Stimulated activated CD8-positive, alpha-beta memory T cell treated with anti-CD3 and anti-CD28 coated beads, Interleukin-7, amount 100 ng/mL, for 1 hour (primary cell): ENCODE measurements at regions not wholly inside any gene's neighbourhood (a gene's known extent, or its start where the extent isn't known, plus 50 kb on each side); places are given as distances from the start of the nearest gene placed in this dataset.

Experiments
- DNase-seq, 2 donors: peaks; one replicate each; pipeline ENCODE4 v3.0.0-alpha.2; 2020; ENCODE audit warnings: low read depth in 2 of 2

GRCh38 chr6:134740027-134740373 is 209.9 kb downstream of the ALDH8A1 start:
- DNase-seq, result no peak

GRCh38 chr6:134739299-134740026 is 210.4 kb downstream of the ALDH8A1 start:
- no peak for DNase-seq

GRCh38 chr6:134738211-134738885 is 211.6 kb downstream of the ALDH8A1 start:
- no peak for DNase-seq

DNA sequence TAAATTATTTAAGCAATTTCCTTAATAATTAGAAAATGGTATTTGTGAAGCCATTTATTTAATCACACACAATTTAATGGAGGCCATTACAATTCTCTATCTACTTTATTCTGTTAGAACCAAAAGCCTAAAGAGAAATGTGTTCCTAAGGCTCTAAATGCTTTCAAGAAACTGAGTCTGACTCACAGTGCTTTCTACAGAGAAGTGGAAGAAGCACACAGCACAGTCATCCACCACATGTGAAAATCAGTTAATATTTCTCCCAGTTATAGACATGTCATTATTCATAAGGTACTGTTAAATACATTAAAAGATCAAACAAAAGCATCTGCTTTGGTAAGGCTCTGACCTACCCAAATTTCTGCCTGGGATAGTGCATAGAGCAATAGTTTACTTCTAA is 214.4 kb downstream of the ALDH8A1 start:
- no peak for DNase-seq

DNA sequence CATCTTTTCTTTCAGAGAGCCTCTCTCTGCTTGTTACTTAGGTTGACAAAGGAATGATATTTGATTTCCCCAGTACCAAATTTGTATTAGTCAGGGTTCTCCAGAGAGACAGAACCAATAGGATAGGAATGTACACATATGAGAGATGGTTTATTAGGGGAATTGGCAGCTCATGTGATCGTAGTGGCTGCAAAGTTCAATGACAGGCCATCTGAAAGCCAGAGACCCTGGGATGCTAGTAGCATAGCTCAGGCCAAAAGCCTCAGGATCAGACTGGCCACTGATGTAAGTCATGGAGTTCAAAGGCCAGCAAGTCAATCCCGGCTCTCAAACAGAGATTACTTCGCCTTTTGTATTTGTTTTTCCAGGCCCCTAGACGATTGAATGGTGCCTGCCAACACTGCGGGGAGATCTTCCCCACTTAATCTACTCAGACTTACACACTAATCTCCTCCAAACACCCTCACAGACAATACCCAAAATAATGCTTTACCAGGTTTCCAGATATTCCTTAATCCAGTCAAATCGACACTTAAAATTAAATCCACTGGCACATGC is 215.5 kb downstream of the ALDH8A1 start:
- DNase-seq, result no peak

GRCh38 chr6:134733801-134734200 is 216.1 kb downstream of the ALDH8A1 start:
- DNase-seq, result no peak

GRCh38 chr6:134732763-134733162 is 217.1 kb downstream of the ALDH8A1 start:
- no peak for DNase-seq

- DNase-seq, result no peak
Measured at GRCh38 chr6:134731615-134732014, 218.3 kb downstream of the ALDH8A1 start.

- DNase-seq, result no peak
Measured at GRCh38 chr6:134730013-134730412, 219.9 kb downstream of the ALDH8A1 start.

- DNase-seq, result no peak
Measured at GRCh38 chr6:134729561-134729960, 220.3 kb downstream of the ALDH8A1 start.

- DNase-seq, result no peak
Measured at GRCh38 chr6:134727081-134727480, 222.8 kb downstream of the ALDH8A1 start.

- no peak for DNase-seq
Measured at GRCh38 chr6:134725590-134725989, 224.3 kb downstream of the ALDH8A1 start.

DNA sequence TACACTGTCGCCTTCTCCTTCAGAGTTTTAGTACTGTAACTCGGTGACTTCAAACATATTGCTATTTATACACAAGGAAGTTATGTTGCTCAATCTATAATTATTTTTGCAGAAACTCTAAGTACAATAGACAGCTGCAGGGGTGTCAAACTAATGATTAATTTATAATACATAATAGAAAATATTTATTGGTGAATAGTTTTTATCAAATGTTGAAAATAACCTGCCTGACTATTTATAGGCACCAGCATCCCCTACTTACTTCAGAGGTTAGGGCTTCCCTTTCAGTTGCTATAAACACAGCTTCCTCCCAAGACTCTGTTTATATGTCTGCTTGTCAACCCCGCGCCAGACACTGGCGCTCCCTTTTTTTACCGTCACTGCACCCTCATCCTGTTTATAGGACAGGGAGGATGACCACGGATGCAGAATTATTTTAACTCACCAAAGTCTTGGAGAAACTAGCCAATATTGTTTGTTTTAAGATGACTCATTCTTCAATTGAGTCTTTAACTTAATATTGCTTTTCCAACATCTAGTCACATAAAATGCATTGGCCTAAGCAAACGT is 225.0 kb downstream of the ALDH8A1 start:
- no peak for DNase-seq

GRCh38 chr6:134723081-134723871 is 226.6 kb downstream of the ALDH8A1 start:
- DNase-seq, result no peak

DNA sequence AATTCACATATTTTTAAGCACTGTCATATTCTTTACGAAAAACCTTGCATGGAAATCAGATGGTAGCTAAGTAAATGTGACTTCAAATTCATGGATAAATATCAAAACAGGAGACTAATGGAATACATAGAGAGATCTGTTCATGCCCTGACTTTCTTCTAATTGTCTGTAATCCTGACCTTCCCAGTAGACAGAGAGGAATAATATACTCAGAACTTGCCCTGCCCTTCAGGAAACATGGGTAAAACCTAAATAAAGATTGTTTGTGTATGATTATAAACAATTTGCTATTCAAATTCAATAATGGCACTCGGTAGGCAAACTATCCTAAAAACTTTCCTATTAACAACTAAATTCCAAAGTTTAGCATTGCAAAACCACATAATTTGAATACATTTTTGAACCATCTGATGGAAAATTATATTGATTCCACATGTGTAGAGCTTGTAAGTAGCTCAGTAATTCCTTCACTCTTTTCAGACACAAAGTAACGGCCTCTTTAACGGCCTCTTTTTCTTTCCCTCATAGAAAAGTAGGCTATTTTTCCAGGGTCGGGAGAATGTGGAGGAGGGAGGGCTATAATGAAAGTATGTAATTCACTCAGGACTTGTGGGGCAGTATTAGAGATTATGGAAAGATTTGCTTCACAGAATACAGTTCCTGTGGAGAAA is 227.6 kb downstream of the ALDH8A1 start:
- DNase-seq, result no peak

- DNase-seq, result no peak
Measured at GRCh38 chr6:134721060-134721405, 228.9 kb downstream of the ALDH8A1 start.

GRCh38 chr6:134720353-134721059 is 229.4 kb downstream of the ALDH8A1 start:
- DNase-seq, result no peak

DNA sequence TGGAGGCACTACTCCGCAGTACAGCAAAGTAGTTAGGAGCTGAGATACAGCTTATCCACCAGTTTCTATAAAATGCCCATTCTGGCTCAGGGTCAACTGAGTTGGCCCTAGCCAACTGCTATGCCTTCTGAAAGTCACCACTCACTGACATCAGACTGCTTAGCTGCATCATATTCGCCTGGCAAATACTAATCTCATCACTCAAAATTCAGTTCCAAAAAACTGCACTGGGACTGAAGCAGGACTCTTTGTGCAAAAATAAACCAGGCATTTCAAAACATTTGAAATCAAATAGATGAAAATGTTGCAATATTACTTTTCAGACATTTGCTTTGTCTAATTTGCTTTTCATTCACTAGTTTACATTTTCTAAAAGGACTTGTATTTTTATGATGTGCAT is 230.0 kb downstream of the ALDH8A1 start:
- DNase-seq, result no peak

GRCh38 chr6:134719286-134719685 is 230.6 kb downstream of the ALDH8A1 start:
- no peak for DNase-seq

- DNase-seq, result no peak
Measured at GRCh38 chr6:134714679-134715078, 235.2 kb downstream of the ALDH8A1 start.

DNA sequence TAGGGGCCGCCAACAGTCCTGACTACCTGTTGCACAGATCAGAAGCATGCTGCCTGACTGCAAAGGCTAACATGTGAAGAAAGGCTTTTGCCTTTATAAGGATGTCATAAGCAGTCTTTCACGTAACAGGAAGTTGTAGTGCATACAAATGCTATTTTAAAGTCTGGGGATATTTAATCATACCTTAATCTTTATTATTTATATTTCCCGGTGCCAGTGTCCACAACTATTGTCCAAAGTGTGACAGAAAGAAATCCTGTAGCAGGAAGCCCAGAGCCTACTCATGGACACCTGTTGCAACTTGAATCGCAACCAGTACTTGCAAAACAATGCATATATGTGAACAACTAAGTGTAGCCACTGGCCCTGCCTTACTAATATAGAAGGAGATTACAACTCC is 235.8 kb downstream of the ALDH8A1 start:
- no peak for DNase-seq
